ENCODE measurements at regions not wholly inside any gene's neighbourhood (a gene's known extent, or its start where the extent isn't known, plus 50 kb on each side); places are given as distances from the start of the nearest gene placed in this dataset.

DNA sequence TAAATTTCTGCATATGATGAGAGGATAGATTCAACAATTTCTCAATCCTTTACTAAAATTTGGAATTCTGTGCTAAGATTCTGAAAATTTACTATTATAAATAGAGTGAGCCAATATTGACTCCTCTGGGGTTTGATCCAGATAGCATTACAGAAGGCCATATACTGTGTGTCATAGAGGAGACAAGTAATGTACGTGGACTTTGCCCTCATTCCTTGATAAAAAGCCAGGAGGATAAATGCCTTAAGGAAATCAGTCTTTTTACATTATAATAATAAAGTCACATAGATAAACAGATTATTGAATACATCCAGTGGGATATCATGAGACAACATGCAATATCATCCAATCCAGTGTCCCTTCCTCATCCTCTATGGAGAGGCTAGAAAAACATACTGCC is 188.0 kb upstream of the HDX start:
- no peak overlapping the region for H3K4me2 ChIP-seq (ENCODE audit: low read length)
- no peaks in the 10 kb centered on the region for H3K79me2 ChIP-seq (ENCODE audit: insufficient read depth, low read length)
- H3K36me3 ChIP-seq (ENCODE audit: insufficient read depth, low read length), result no peaks in the 10 kb centered on the region
- H2AFZ ChIP-seq (ENCODE audit: low read length), result no peak overlapping the region
- H3K9me2 ChIP-seq (ENCODE audit: low read depth, low read length), result no peaks in the 10 kb centered on the region
- H3K4me3 ChIP-seq (ENCODE audit: low read depth, low read length, poor library complexity, severe bottlenecking), result no peak overlapping the region
- TF ChIP-seq, protein P1, sequence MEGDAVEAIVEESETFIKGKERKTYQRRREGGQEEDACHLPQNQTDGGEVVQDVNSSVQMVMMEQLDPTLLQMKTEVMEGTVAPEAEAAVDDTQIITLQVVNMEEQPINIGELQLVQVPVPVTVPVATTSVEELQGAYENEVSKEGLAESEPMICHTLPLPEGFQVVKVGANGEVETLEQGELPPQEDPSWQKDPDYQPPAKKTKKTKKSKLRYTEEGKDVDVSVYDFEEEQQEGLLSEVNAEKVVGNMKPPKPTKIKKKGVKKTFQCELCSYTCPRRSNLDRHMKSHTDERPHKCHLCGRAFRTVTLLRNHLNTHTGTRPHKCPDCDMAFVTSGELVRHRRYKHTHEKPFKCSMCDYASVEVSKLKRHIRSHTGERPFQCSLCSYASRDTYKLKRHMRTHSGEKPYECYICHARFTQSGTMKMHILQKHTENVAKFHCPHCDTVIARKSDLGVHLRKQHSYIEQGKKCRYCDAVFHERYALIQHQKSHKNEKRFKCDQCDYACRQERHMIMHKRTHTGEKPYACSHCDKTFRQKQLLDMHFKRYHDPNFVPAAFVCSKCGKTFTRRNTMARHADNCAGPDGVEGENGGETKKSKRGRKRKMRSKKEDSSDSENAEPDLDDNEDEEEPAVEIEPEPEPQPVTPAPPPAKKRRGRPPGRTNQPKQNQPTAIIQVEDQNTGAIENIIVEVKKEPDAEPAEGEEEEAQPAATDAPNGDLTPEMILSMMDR (IDR thresholded peaks at IDR 0.05; ENCODE audit: low read length), result no peak
- TF ChIP-seq EZH2 (IDR thresholded peaks at IDR 0.05; ENCODE audit: borderline replicate concordance, low read length), result no peak
- H3F3A ChIP-seq (ENCODE audit: insufficient read depth, low read length), result no peaks in the 10 kb centered on the region
- H3K27me3 ChIP-seq (ENCODE audit: insufficient read depth, low read length), result no peaks in the 10 kb centered on the region
- no peaks in the 10 kb centered on the region for H3K4me1 ChIP-seq (ENCODE audit: insufficient read depth, low read length, severe bottlenecking)
- H4K20me1 ChIP-seq (ENCODE audit: insufficient read depth, low read length), result no peaks in the 10 kb centered on the region
- no peaks in the 10 kb centered on the region for H3K9me3 ChIP-seq (ENCODE audit: low read length)
- no peak overlapping the region for H3K9ac ChIP-seq (ENCODE audit: low read length)
- H3K27ac ChIP-seq (ENCODE audit: low read depth, low read length, poor library complexity, severe bottlenecking), result no peak overlapping the region

DNA sequence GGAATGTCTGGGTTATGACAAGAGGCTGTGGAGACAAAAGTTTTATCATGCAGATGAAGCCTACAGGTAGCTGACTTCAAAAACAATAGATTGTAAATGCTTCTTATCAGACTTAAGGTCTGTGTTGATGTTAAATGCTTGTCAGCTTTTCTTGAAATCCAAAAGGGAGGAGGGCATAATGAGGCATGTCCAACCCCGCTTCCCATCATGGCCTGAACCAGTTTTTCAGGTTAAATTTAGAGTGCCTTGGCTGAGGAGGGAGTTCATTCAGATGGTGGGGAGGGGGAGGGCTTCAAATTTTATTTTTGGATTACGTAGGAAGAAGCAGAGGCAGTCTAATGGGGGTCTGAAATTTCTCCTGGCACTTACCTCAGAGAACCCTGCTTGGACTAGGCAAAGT is 207.7 kb upstream of the HDX start:
- no peaks in the 10 kb centered on the region for H3K79me2 ChIP-seq (ENCODE audit: insufficient read depth, low read length)
- H3K9me2 ChIP-seq (ENCODE audit: low read depth, low read length), result no peaks in the 10 kb centered on the region
- H3K4me1 ChIP-seq (ENCODE audit: insufficient read depth, low read length, severe bottlenecking), result peaks cover 4% of the 10 kb centered on the region
- H3K9me3 ChIP-seq (ENCODE audit: low read length), result no peaks in the 10 kb centered on the region
- no peaks in the 10 kb centered on the region for H4K20me1 ChIP-seq (ENCODE audit: insufficient read depth, low read length)
- no peak overlapping the region for H3K27ac ChIP-seq (ENCODE audit: low read depth, low read length, poor library complexity, severe bottlenecking)
- no peaks in the 10 kb centered on the region for H3K36me3 ChIP-seq (ENCODE audit: insufficient read depth, low read length)
- H3F3A ChIP-seq (ENCODE audit: insufficient read depth, low read length), result no peaks in the 10 kb centered on the region
- no peak overlapping the region for H3K4me3 ChIP-seq (ENCODE audit: low read depth, low read length, poor library complexity, severe bottlenecking)
- no peak overlapping the region for H2AFZ ChIP-seq (ENCODE audit: low read length)
- no peaks in the 10 kb centered on the region for H3K27me3 ChIP-seq (ENCODE audit: insufficient read depth, low read length)
- no peak for TF ChIP-seq EZH2 (IDR thresholded peaks at IDR 0.05; ENCODE audit: borderline replicate concordance, low read length)
- H3K9ac ChIP-seq (ENCODE audit: low read length), result no peak overlapping the region
- H3K4me2 ChIP-seq (ENCODE audit: low read length), result no peak overlapping the region

DNA sequence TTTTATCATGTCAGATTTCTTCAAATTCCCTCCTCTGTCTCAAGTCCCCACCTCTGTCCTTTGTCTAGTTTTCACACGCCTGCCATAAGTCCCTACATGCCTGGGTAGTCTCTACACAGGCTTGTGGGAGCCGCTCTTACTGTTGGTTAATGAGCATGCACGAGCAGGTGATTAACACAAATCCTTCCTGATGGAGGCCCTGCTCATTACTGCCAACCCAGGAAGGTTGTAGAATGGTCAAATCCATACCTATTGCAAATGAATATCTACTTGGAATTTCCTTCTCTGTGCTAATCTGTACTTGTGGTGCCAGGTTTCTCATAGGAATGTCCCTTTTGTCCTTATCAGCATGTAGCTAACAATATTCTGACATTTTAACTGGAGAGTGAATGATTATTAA is 208.4 kb upstream of the HDX start:
- Histone ChIP-seq H3K4me3 (ENCODE audit: low read depth, low read length, poor library complexity, severe bottlenecking) (no peak overlapping the region), H3F3A (ENCODE audit: insufficient read depth, low read length) (no peaks in the 10 kb centered on the region), H3K4me1 (ENCODE audit: insufficient read depth, low read length, severe bottlenecking) (peaks cover 8% of the 10 kb centered on the region), H3K27ac (ENCODE audit: low read depth, low read length, poor library complexity, severe bottlenecking) (no peak overlapping the region), H2AFZ (ENCODE audit: low read length) (no peak overlapping the region), H3K36me3 (ENCODE audit: insufficient read depth, low read length) (no peaks in the 10 kb centered on the region), H3K9me3 (ENCODE audit: low read length) (no peaks in the 10 kb centered on the region), H3K27me3 (ENCODE audit: insufficient read depth, low read length) (no peaks in the 10 kb centered on the region), H3K79me2 (ENCODE audit: insufficient read depth, low read length) (no peaks in the 10 kb centered on the region), H3K9ac (ENCODE audit: low read length) (no peak overlapping the region), H3K9me2 (ENCODE audit: low read depth, low read length) (no peaks in the 10 kb centered on the region), H3K4me2 (ENCODE audit: low read length) (no peak overlapping the region), H4K20me1 (ENCODE audit: insufficient read depth, low read length) (no peaks in the 10 kb centered on the region)
- TF ChIP-seq, protein P1 (IDR thresholded peaks at IDR 0.05; ENCODE audit: low read length), result no peak
- no peak for TF ChIP-seq EZH2 (IDR thresholded peaks at IDR 0.05; ENCODE audit: borderline replicate concordance, low read length)

DNA sequence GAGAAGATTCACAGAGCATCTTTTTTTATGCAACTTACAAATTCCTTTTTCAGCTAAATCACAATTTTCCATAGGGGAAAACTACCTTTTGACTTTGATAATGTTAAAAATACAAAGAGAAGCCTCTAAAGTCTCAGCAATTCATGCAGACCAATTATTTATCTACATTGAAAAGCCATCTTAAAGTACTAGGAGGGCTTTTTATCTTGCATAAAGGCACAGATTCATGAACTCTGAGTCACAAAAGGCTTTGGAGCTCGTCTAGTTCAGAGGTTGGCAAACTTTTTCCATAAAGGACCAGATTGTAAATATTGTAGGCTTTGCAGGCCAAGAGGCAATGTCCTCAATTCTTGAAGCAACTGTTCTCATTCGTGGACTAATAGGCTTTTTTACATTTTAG is 210.4 kb upstream of the HDX start:
- no peaks in the 10 kb centered on the region for H3K9me2 ChIP-seq (ENCODE audit: low read depth, low read length)
- H3K4me2 ChIP-seq (ENCODE audit: low read length), result no peak overlapping the region
- no peaks in the 10 kb centered on the region for H4K20me1 ChIP-seq (ENCODE audit: insufficient read depth, low read length)
- no peak for TF ChIP-seq EZH2 (IDR thresholded peaks at IDR 0.05; ENCODE audit: borderline replicate concordance, low read length)
- H2AFZ ChIP-seq (ENCODE audit: low read length), result no peak overlapping the region
- H3K4me3 ChIP-seq (ENCODE audit: low read depth, low read length, poor library complexity, severe bottlenecking), result no peak overlapping the region
- H3K36me3 ChIP-seq (ENCODE audit: insufficient read depth, low read length), result no peaks in the 10 kb centered on the region
- H3K27ac ChIP-seq (ENCODE audit: low read depth, low read length, poor library complexity, severe bottlenecking), result no peak overlapping the region
- H3K27me3 ChIP-seq (ENCODE audit: insufficient read depth, low read length), result no peaks in the 10 kb centered on the region
- no peak overlapping the region for H3K9ac ChIP-seq (ENCODE audit: low read length)
- H3K4me1 ChIP-seq (ENCODE audit: insufficient read depth, low read length, severe bottlenecking), result peaks cover 19% of the 10 kb centered on the region
- no peaks in the 10 kb centered on the region for H3K79me2 ChIP-seq (ENCODE audit: insufficient read depth, low read length)
- no peaks in the 10 kb centered on the region for H3K9me3 ChIP-seq (ENCODE audit: low read length)
- H3F3A ChIP-seq (ENCODE audit: insufficient read depth, low read length), result no peaks in the 10 kb centered on the region

Data from OCI-LY1 (cell line).